GDM1 (cell line): ENCODE measurements at regions not wholly inside any gene's neighbourhood (a gene's known extent, or its start where the extent isn't known, plus 50 kb on each side); places are given as distances from the start of the nearest gene placed in this dataset.
"Not testable (repeated sequence)": the region's sequence is repeated elsewhere in the genome, so short reads cannot be mapped to it uniquely, and the experiment has no call there.

ENCODE experiments used
- DNase-seq: peaks from one replicate; lab custom pipeline; 2025; lab: John Stamatoyannopoulos, UW

DNA sequence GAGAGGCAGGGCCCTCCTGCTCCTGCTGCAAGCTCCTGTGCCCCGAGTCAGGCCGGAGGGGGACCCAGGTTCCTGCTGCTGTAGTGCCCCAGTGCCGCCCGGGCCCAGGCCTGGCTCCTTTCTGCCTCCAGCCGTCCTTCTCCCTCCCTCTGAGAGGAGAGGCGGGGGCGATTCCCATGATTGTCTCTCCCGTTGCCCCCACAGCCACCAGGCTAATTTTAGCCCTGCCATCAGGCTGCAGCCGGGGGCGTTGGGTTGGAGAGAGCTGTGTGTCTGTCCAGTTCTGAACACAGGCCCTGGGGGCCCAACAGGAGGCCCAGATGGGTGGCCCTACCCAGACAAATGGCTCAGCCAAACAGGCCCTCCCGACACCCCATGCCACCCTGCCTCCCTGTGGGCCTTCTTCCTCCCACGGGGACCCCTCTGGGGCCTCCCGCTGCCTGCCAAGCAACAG lies 214.8 kb downstream of the TBC1D2B start:
- DNase-seq = no peak

DNA sequence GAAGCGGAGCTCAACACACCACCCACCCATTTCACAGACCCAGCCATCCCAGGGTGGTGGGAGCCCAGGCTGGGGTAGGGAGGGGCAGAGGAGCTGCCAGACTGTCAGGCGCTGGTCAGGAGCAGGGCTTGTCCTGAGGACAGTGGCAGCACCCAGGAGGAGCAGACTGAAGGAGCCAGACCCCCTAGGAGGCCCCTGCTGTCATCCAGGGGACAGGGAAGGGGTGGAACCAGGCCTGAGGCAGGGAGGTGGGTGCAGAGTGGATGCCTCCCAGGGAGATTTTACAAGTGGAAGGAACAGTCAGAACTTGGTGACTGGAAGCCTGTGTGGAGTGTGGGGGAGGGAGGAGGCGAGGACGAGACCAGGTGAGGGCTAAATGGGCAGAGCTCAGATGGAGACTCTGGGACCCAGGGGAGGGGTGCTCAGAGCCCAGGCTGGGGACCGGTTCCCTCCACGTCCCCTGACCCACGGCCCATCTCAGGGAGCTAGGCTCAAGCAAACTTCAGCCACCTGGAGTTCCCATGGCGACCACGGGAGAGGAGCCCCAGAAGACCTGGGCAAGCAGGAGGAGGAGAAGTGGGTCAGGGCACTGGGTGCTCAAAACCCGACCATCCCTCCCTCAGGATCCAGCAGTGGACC lies 215.4 kb downstream of the TBC1D2B start:
- not testable (repeated sequence) for DNase-seq

DNA sequence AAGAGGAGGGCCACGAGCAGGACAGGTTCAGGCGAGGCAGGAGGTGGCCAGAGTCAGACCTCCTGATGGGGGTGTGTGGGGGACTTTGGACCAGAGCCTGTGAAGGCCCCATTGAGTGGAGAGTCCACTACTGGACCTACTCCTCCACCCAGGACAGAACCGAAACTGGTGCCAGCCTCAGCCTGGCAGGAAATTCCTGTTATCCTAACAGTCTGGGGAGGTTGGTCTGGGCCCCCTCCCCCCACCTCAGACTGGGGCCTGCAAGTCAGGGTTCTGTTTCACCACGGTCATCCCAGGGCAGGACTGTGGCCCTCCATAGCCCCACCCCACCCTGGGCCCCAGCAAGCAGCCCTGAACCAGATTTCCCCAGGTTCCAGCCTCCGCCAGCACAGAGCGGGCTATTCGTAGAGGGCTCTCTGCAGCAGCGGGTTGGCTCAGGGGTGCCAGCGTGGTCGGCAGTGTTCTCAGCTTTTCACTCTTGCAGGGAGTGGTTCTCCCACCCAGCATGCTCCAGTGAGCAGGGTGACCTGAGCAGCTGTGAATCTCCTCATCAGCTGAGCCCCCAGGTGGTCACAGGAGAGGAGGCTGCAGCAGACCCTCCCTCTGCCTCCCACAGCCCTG lies 217.3 kb downstream of the TBC1D2B start:
- DNase-seq = no peak

DNA sequence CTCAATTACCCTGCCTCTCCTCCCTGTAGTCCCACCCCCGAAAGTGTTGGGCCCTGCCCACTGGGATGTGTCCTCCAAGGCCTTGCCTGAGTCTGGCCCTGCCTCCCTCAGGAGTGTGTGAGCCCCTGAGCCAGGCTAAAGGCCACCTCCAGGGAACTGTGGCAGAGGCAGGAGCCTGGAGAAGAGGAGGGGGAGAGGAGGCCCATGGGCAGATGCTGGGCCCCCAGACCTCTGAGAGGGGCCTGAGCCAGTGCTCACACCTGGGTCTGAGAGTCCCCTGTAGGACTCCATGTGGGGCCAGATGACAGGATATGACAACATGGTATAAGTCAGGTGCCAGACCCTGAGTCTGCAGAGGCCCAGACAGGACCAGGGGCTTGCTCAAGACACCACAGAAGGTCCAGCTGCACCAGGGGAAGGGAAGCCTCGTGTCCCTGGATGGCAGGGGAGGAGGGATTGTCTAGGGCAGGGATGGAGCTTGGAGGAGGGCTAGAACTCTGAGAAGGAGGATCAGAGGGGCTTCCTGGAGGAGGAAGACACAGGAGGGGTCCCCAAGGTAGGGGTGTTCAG lies 217.9 kb downstream of the TBC1D2B start:
- DNase-seq = no peak

DNA sequence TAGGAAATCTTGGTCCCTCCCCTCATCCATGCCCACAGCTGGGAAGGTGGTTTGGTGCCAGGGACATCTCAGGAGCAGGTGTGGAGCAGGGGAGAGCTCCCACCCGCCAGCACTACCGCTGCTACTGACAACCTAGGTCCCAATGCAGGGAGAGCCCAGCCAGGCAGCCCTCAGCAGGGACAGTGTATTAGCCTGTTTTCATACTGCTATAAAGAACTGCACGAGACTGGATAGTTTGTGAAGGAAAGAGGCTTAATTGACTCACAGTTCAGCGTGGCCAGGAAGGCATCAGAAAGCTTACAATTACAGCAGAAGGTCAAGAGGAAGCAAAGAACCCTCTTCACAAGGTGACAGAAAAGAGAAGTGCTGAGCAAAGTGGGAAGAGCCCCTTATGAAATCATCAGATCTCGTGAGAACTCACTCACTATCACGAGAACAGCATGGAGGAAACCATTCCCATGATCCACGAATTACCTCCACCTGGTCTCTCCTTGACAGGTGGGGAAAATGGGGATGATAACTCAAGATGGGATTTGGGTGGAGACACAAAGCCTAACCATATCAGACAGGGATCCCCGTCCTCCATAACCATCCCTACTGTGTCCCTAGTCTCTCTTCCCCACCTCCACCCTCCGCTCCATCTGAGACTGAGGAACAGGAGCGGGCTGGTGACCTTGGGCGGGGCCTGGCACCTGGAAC lies 218.6 kb downstream of the TBC1D2B start:
- peak; percentile 18 for DNase-seq

DNA sequence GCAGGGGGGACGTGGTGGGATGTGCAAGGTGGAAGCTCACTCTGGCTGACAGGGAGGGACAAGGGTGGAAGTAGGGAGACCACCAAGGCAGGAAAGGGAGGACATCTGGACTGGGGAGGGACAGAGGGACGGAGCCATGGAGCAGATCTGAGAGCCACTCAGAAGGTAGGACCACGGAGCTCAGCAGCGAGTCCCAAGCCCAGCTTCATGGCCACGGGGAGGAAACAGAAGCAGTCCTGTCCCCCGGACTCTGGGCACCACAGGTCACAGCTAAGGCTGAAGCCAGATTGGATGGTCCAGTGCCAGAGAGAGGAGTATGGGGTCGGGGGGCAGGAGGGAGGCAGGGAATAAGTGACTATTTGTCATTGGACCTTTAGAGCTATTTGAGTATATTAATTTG lies 220.1 kb downstream of the TBC1D2B start:
- no peak for DNase-seq

DNA sequence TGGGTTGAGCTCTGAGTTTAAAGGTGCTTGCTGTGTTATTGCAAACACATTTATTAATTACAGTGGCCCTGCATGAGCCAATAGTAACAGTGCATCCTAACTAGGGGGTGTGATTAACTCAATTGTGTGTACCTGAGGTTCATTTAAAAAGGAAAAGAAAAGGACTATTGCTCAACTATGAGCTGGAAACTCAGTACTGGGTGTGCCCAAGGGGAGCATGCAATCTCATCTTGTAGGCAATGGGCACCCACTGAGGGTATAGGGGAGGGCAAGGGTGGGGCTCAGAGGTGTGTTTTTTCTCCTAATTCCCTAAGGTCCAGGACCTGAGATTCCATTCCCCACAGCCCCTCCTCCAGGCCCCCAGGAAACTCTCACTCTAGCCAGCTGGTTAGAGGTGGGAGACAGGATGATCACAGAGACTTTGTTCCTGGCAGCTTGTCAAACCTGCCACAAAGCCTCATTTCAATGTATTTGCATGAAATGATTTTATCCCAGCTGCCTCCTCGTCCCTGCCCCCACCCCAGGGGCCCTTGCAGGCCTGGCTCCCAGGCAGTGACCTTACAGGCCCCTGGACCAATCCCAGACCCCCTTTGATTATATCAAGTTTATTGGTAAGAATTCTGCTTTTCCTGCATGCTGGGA lies 220.7 kb downstream of the TBC1D2B start:
- DNase-seq = no peak

DNA sequence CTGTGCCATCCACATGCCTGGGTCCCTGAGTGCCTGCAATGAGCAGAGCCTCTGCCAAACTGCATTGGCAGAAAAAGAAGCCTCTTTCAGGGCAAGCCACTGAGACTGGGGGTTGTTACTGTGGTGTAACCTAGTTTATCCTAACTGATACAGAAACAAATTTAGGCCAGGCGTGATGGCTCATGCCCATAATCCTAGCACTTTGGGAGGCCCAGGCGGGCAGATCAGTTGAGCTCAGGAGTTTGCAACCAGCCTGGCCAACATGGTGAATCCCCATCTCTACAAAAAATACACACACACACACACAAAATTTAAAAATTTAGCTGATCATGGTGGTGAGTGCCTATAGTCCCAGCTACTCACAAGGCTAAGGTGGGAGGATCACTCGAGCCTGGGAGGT lies 221.6 kb downstream of the TBC1D2B start:
- no peak for DNase-seq

DNA sequence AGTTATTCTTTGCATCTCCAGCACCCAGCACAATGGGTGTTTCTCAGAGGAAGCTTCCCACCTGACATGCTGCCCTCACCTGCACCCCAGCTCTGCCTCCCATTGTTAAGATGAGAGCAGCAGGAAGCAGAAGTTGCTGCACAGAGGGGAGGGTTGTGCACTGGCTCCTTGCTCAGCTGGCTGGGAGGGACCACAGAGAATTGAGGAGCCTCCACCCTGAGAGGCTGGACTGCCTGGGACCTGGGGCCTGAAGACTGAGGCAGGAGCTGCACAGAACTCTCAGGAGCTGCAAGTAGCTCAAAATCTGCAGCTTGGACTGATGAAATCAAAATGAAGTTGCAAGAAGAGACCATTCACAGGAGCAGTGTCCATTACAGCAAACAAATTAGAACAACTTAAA lies 222.3 kb upstream of the LINGO1 start:
- no peak for DNase-seq

DNA sequence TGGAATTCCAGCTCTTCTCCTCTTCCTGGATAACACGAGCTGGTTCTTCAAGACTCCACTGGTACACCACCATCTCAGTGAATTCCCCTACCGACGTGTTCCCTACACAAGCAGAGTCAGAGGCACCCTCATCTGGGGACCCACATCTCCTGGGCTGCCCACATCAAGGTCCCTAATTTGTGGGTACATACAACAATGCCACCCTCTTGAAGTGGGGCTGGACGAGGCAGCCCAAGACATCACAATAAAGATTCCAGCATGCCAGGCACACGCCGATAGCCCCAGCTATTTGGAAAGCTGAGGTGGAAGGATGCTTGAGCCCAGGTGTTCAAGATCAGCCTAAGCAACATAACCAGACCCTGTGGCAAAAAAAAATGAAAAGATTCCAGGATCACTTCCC lies 221.2 kb upstream of the LINGO1 start:
- DNase-seq = no peak

DNA sequence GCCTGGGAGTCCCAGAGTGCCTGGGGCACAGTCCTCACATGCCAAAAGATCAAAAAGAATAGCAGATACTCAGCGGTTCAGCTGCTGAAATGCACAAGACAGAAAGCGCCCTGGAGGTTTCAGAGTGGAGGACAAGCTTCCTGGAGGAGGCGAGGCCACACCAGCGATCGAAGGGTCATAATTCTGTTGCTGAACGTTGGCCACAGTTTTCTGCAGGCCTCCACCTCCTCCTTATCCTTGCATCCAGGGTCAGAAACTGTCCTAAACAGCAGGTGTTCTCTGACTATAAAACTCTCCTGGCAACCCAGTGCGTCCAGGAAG lies 220.3 kb upstream of the LINGO1 start:
- no peak for DNase-seq

DNA sequence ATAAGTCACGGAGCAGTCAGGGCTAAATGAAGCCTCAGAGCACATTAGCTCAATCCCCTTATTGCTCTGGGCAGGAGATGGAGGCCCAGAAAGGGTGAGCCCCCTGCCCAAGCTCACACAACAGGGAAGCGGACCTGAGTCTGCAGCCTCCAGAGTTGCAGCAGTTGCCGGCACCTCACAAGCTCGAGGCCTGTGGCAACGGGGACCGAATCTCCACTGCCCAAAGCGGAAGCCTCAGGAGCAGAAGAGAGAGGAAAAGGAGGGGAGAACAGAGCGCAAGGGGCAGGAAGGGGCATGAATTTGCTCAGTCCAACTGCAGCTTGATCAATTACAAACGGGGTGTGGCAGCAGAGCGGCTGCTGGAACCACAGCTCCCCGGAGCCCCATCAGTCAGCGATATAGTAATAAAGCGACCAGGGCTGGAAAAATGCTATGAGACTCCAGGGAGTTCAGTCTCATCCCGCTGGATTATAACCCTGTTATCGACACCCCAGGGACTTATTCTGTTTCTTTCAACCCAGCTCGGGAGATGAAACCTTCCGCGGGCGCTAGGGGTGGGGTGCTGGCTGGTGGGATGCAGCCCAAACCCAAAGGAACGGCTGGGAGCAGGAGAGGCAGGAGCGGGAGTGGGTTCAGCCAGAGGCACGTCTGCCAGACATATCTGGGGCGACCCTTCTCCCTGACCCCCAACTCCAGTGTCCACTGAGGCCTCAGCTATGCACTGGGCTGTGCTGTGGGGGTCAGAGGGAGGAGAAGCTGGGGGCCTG lies 219.7 kb upstream of the LINGO1 start:
- no peak for DNase-seq

DNA sequence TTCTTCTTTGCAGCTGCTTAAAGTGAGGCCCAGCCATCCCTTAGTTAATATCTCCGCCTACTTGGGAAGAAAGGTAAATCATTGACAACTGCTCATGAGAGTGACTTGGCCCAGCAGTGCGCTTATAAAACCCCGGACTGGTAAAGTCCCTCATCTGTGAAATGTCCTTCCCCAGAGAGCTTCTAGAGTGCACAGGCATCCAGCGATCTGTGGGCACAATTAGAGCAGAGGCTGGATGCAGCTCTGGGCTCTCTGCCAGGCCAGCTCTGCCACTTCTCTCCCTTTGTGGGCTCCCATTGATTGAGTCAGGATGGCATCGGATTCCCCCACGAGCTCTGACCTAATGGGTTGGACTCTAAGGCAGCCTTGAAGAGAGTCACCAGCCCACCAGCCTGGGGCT lies 219.0 kb upstream of the LINGO1 start:
- no peak for DNase-seq

DNA sequence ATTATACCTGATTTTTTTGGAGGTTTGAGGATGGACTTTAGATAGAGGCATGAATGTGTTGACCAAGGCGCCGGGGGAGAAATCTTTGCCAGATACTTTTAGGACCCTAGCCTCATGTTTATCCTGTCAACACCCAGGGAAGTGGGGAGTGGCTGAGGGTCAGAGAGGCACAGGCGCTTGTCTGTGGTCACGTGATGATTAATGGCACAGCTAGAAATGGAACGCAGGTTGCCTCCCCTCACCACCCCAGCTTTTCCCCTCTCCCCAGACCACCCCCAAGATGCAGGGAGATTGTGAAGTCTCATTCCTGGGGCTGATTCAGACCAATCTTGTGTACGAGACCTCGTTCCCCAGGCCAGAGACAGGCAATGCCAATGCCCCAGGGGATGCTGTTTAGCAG lies 218.4 kb upstream of the LINGO1 start:
- no peak for DNase-seq

DNA sequence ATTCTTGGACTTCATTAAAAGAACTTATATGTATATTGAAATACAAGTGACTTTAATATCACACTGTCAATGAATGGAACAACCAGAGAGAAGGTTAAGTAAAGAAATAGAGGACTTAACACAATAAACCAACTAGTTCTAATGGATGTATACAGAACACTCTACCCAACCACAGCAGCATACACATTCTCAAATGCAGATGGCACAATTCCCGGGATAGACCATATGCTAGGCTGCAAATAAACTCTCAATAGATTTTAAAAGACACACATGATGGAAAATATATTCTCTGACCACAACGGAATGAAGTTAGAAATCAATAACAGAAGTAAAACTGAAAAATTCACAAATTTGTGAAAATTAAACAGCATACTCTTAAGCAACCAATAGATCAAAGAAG lies 214.3 kb upstream of the LINGO1 start:
- DNase-seq = no peak

DNA sequence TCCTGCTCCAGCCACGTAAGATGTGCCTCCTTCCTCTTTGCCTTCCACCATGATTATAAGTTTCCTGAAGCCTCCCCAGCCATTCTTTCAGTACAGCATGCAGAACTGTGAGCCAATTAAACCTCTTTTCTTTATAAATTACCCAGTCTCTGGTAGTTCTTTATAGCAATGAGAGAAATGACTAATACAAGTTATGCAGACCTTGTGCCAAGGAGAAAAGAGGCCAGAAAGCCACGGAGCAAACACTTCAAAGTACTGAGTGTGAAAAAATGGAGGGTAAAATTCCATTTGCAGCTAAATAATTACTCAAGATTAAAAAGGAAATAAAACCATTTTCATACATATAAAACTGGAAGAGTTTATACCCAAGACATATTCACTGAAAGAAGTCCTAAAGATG lies 213.6 kb upstream of the LINGO1 start:
- DNase-seq = no peak

DNA sequence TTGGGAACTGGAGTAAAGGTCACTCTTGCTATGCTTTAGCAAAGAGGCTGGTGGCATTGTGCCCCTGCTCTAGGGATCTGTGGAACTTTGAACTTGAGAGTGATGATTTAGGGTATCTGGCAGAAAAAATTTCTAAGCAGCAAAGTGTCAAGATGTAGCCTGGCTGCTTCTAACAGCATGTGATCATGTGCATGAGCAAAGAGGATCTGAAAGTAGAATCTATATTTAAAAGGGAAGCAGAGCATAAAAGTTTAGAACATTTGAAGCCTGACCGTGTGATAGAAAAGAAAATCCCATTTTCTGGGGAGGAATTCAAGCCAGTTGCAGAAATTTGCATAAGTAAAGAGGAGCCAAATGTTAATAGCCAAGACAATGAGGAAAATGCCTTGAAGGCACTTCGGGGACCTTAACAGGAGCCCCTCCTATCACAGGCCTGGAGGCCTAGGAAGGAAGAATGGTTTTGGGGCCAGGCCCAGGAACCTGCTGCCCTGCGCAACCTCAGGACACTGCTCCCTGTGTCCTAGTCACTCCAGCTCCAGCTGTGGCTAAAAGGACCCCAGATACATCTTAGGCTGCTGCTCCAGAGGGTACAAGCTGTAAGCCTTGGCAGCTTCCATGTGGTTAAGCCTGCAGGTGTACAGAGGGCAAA lies 212.2 kb upstream of the LINGO1 start:
- DNase-seq = no peak

DNA sequence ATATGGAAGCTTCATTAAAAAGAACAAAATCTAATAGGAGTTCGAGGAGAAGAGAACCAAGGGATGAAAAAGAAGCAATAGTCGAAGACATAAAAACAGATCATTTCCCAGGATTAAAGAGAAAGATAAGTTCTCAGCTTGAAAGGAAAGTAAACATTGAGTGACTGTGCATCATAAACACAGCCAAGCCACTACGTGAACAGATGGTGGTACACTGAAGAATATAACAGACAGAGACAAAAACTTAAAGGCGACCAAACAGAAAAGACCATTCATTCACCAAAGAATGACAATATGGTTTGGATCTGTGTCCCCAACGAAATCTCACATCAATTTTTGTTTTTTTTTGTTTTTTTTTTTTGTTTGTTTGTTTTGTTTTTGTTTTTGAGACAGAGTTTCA lies 210.8 kb upstream of the LINGO1 start:
- DNase-seq = no peak

DNA sequence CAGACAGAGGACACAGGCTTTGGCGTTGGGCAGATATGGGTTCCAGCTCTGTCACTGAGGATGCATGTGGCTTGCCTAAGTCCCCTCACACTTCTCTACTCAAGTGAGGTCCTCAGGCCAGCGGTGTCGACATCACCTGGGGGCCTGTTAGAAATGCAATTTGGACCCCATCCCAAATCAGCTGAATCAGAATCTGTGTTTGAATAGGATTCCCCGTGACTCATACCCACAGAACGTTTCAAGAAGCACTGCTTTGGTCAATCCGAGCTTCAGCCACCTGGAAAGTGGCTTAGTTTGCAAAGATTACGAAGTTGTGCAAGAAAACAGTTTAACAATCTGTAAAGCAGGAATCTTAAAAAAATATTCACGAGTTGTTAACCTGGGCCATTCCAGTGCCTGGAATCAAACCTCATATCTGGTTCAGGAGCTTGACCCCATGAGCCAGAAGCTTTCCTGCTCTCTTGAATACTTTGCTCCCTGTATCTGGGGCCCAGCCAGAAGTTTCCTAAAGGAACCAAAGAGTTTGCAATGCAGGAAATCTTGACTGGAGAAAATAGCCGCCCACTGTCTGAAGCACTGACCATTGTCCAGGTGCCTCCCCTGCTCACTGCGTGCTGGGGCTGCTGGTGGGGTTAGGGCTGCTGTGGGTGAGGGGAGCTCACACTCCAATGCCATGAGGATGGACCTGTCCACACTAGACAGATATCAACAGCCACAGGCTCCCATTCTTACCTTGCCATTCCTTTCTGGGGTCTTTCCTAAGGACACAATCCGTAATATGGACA lies 208.5 kb upstream of the LINGO1 start:
- DNase-seq = no peak

DNA sequence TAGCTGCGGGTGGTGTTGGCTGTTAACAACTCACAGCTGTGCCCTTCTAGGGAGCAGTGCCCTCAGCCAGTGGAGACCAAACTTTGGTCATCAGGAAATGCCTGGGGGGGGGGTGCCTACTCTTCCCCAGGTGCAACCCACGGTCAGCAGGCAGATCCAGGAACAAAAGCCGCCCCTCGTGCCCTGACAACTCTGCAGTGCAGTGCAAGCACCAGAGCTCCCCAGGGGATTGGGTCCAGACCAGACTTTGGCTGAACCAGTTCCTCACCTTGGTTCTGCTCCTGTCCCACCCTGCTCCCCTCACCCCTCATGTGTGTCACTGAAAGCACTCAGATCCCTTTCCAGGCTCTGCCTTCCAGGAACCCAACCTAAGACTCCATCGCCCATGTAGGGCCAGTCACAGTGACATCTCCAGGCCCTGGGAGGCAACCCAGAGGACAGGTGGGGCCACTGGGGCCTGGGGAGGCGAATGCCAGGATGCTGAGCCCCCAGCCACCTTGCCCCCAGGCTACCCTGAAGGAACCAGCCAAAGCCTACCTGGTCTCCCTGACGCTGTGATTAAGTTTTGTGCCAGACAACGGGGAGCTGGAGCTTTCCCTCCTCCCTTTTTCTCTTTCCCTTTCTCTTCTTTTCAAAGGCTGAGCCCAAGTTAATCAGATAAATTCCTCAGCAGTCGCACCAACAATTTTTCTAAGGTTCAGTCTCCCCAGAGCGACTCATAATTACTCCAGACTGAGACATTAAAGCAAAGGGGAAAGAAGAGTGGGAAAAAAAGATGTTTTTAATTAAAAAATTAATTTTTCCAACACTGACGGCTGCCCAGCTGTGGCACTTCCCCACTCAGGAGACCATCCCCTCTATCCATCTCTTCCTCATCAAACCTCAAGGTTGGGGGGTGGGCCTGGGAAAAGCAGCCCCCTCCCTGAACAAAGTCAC lies 207.5 kb upstream of the LINGO1 start:
- DNase-seq = no peak
